ENCODE measurements at regions not wholly inside any gene's neighbourhood (a gene's known extent, or its start where the extent isn't known, plus 50 kb on each side); places are given as distances from the start of the nearest gene placed in this dataset.

DNA sequence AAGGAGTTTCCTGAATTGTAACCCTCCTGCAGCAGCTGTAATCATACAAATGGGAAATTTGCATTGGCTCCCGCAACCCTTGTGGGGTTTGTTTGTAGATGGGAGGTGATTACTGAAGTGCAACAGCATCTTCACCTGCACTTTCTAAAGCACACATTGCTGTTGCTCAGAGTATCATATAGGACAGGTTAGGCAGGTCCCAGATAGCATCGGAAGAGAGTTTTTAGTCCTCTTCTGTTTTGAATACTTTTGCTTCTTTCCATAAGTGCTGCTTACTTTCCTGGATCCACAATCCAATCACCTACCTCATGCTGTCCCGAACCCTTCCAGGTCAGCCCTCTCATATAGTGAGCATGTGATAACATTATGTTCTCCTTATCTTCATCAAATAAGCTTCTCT is 300.4 kb downstream of the PTPRC start:
- DNase-seq, result no peak
- no peaks in the 10 kb centered on the region for H3K9me3 ChIP-seq
- no peak overlapping the region for H3K4me3 ChIP-seq (ENCODE audit: low read depth, low read length)
- TF ChIP-seq, protein P1, sequence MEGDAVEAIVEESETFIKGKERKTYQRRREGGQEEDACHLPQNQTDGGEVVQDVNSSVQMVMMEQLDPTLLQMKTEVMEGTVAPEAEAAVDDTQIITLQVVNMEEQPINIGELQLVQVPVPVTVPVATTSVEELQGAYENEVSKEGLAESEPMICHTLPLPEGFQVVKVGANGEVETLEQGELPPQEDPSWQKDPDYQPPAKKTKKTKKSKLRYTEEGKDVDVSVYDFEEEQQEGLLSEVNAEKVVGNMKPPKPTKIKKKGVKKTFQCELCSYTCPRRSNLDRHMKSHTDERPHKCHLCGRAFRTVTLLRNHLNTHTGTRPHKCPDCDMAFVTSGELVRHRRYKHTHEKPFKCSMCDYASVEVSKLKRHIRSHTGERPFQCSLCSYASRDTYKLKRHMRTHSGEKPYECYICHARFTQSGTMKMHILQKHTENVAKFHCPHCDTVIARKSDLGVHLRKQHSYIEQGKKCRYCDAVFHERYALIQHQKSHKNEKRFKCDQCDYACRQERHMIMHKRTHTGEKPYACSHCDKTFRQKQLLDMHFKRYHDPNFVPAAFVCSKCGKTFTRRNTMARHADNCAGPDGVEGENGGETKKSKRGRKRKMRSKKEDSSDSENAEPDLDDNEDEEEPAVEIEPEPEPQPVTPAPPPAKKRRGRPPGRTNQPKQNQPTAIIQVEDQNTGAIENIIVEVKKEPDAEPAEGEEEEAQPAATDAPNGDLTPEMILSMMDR (IDR thresholded peaks at IDR 0.05; ENCODE audit: low read depth, low read length), result no peak
- H3K36me3 ChIP-seq, result no peaks in the 10 kb centered on the region
- no peaks in the 10 kb centered on the region for H3K27me3 ChIP-seq
- H3K4me1 ChIP-seq, result peaks cover 8% of the 10 kb centered on the region

DNA sequence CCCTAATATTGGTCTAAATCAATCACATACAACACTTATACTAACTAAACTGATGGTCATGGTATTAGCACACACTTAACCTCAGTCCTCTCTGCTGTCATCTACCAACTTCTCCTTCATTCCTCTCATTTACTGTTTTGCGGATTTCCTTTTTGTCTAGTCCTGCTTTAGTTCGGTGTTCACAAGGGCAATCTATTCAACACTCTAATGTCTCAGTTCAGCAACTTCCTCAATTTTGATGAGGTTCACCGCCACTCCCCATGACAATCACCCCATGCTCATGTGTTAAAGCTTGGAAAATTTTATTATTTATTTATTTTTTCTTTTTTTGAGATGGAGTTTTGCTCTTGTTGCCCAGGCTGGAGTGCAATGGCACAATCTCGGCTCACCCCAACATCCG is 301.1 kb downstream of the PTPRC start:
- Histone ChIP-seq H3K4me3 (ENCODE audit: low read depth, low read length) (no peak overlapping the region), H3K9me3 (no peaks in the 10 kb centered on the region), H3K4me1 (peaks cover 8% of the 10 kb centered on the region), H3K27me3 (no peaks in the 10 kb centered on the region), H3K36me3 (no peaks in the 10 kb centered on the region)
- DNase-seq, result no peak
- TF ChIP-seq, protein P1 (IDR thresholded peaks at IDR 0.05; ENCODE audit: low read depth, low read length), result no peak

DNA sequence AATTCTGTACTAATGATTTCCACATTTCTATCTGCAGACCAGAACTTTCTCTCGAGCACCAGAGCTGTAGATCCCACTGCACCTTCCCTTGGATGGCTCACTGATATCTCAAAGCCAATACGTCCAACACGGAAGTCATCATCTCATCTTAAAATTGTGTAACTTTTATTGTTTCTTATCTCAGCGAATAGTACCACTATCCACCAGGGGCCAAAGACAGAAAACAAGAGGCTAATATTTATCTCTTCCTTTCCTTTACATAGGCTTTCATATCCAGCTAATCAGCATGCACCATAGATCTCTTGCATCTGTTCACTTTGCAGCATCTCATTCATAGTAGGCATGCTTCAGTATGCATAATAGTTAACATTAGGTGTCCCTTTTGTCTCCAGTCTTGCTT is 303.6 kb downstream of the PTPRC start:
- no peaks in the 10 kb centered on the region for H3K9me3 ChIP-seq
- H3K27me3 ChIP-seq, result no peaks in the 10 kb centered on the region
- no peak for DNase-seq
- H3K36me3 ChIP-seq, result no peaks in the 10 kb centered on the region
- H3K4me1 ChIP-seq, result peaks cover 8% of the 10 kb centered on the region
- TF ChIP-seq, protein P1 (IDR thresholded peaks at IDR 0.05; ENCODE audit: low read depth, low read length), result no peak
- no peak overlapping the region for H3K4me3 ChIP-seq (ENCODE audit: low read depth, low read length)

DNA sequence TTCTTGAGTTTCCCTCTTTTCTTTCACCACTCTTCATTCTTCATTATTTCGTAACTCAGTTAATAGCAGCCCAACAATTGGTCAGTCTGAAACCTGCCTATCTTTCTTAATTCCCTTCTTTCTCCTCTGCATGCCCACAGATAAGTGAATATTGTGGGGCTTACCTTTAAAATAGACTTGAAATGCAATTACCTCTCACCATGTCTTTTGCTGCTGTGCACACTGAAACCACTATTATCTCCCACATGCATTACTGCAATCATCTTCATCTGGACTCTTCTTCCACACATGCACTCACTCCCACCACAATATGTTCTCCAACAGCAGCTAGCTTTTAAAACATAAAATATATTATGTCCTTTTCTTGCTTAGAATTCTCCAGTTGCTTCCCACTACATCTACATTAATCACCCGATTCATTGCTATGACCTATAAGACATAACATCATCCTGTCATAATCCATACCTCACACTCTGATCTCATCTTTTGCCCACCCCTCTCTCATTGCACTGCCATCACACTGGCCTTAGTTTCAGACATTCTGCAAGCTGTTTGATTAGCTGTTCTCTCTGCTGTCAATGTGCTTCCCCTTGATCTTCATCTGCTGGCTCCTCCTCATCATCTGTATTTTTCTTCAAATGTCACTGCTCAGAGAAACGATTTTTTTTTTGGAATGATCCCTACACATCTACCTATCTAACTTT is 304.8 kb downstream of the PTPRC start:
- TF ChIP-seq, protein P1 (IDR thresholded peaks at IDR 0.05; ENCODE audit: low read depth, low read length), result no peak
- H3K9me3 ChIP-seq, result no peaks in the 10 kb centered on the region
- no peaks in the 10 kb centered on the region for H3K27me3 ChIP-seq
- no peaks in the 10 kb centered on the region for H3K36me3 ChIP-seq
- no peak overlapping the region for H3K4me3 ChIP-seq (ENCODE audit: low read depth, low read length)
- DNase-seq, result no peak
- H3K4me1 ChIP-seq, result peaks cover 8% of the 10 kb centered on the region

DNA sequence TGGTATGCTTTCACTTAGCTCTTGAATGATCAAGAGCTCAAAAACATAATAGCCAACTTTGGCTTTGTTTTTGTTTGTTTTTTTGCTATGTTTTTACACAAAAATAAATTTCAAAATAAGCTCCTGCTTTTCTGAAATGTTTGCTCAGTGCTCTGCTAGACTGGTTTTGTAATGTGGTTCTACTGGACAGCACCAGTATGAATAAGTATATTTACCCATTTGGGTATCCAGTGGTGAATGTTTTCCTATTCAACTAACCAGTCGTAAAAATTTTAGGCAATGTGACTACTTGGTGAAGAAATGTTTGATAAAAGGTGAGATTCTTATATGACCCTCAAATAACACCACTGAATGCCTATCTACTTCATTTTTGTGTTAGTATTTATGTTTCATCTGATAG is 308.6 kb downstream of the PTPRC start:
- Histone ChIP-seq H3K27me3 (no peaks in the 10 kb centered on the region), H3K4me3 (ENCODE audit: low read depth, low read length) (no peak overlapping the region), H3K4me1 (peaks cover 8% of the 10 kb centered on the region), H3K9me3 (no peaks in the 10 kb centered on the region), H3K36me3 (no peaks in the 10 kb centered on the region)
- TF ChIP-seq, protein P1 (IDR thresholded peaks at IDR 0.05; ENCODE audit: low read depth, low read length), result no peak
- no peak for DNase-seq

DNA sequence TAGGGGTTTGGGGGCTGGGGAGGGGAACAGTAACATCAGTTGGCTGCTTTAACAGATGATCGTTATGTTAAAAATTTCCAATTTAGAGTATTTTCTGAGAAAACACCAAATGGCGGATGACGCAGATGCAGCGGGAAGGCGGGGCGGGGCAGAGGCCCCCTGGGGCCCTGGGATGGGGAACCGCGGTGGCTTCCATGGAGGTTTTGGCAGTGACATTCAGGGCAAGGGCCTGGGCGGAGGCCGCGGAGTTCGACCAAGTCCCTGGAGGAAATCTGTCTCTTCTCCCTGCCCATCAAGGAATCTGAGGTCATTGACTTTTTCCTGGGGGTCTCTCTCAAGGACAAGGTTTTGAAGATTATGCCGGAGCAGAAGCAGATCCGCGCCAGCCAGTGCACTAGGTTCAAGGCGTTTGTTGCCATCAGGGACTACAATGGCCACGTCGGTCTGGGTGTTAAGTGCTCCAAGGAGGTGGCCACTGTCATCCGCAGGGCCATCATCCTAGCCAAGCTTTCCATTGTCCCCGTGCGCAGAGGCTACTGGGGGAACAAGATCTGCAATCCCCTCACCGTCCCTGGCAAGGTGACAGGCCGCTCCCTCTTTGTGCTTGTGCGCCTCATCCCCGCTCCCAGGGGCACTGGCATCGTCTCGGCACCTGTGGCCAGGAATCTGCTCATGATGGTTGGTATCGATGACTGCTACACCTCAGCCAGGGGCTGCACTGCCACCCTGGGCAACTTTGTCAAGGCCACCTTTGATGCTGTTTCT is 310.2 kb downstream of the PTPRC start:
- TF ChIP-seq, protein P1 (IDR thresholded peaks at IDR 0.05; ENCODE audit: low read depth, low read length), result no peak

More for the DNA sequence above, 310.2 kb downstream of the PTPRC start:
- no peaks in the 10 kb centered on the region for H3K9me3 ChIP-seq
- no peaks in the 10 kb centered on the region for H3K4me1 ChIP-seq
- no peaks in the 10 kb centered on the region for H3K27me3 ChIP-seq
- H3K36me3 ChIP-seq, result no peaks in the 10 kb centered on the region
- no peak for DNase-seq
- no peak overlapping the region for H3K4me3 ChIP-seq (ENCODE audit: low read depth, low read length)

Data from BE2C (cell line).